H1 (cell line): ENCODE measurements at regions not wholly inside any gene's neighbourhood (a gene's known extent, or its start where the extent isn't known, plus 50 kb on each side); places are given as distances from the start of the nearest gene placed in this dataset.

Experiments
- CTCF ChIA-PET: fragments of 300-600 bp; sonication (Branson Sonifier 250); formaldehyde crosslinking; loops from one replicate; lab custom pipeline; 2021; ENCODE audit not compliant: partially characterized antibody; lab: Charles Lee
- POLR2A ChIA-PET: fragments of 300-600 bp; sonication (Branson Sonifier 250); formaldehyde crosslinking; loops from one replicate; lab custom pipeline; 2021; ENCODE audit warnings: inconsistent platforms; ENCODE audit not compliant: partially characterized antibody; lab: Charles Lee
- DNase-seq, 2 experiments: peaks; one replicate each; pipeline versions ENCODE4 v3.0.0 to v3.0.0-alpha.2; 2010 to 2022; ENCODE audit warnings: low spot score in 2 of 2, low read depth in 1 of 2, mixed read lengths in 1 of 2
- FAIRE-seq: peaks from 2 replicates; lab custom pipeline; 2011; peaks lifted over from hg19 to GRCh38; lab: Jason Lieb, UNC
- H2AFZ ChIP-seq: 2 replicates; pipeline ENCODE4 v1.8.1; 2012; ENCODE audit warnings: low read length, inconsistent platforms
- H2AK5ac ChIP-seq: 2 replicates; pipeline ENCODE4 v1.6.1; 2013; ENCODE audit warnings: low read depth, low read length
- H2BK120ac ChIP-seq: replicated peaks from 2 replicates; pipeline ENCODE3; 2013; ENCODE audit warnings: low read depth, low read length, inconsistent platforms
- H2BK12ac ChIP-seq: 2 replicates; pipeline ENCODE4 v1.6.1; 2013; ENCODE audit warnings: low read depth, low read length
- H2BK15ac ChIP-seq: 2 replicates; pipeline ENCODE4 v1.6.1; 2013; ENCODE audit warnings: low read length
- H2BK20ac ChIP-seq: 2 replicates; pipeline ENCODE4 v1.6.1; 2013; ENCODE audit warnings: low read length
- H2BK5ac ChIP-seq: 2 replicates; pipeline ENCODE4 v1.6.1; 2013; ENCODE audit warnings: low read depth, low read length
- H3K14ac ChIP-seq: 2 replicates; pipeline ENCODE4 v1.6.1; 2013; ENCODE audit warnings: inconsistent platforms; ENCODE audit not compliant: insufficient read length
- H3K18ac ChIP-seq: 2 replicates; pipeline ENCODE4 v1.6.1; 2013; ENCODE audit warnings: low read length; ENCODE audit errors: extremely low read depth
- H3K23ac ChIP-seq: 2 replicates; pipeline ENCODE4 v1.6.1; 2013; ENCODE audit warnings: inconsistent platforms; ENCODE audit not compliant: insufficient read length
- H3K23me2 ChIP-seq: 2 replicates; pipeline ENCODE4 v1.6.1; 2013; ENCODE audit warnings: low read depth, low read length
- H3K27ac ChIP-seq: 2 replicates; pipeline ENCODE4 v1.6.1; 2011; ENCODE audit warnings: low read depth, low read length, inconsistent platforms
- H3K27me3 ChIP-seq, 4 experiments: replicated peaks in 1 of 4; 1 replicate in 1 of 4; 2 replicates in 3 of 4; pipeline versions ENCODE4 v1.6.1 to v1.8.1; 2011 to 2013; ENCODE audit warnings: low read length in 3 of 4, mild to moderate bottlenecking in 3 of 4, inconsistent platforms in 2 of 4, mixed read lengths in 2 of 4, moderate library complexity in 1 of 4; ENCODE audit not compliant: control insufficient read depth in 3 of 4, insufficient read depth in 3 of 4; ENCODE audit errors: extremely low read depth in 1 of 4
- H3K36me3 ChIP-seq, 4 experiments: 2 replicates each; pipeline versions ENCODE4 v1.6.1 to v1.8.1; 2011 to 2013; ENCODE audit warnings: mild to moderate bottlenecking in 4 of 4, low read length in 3 of 4, moderate library complexity in 2 of 4, control low read depth in 1 of 4, inconsistent platforms in 1 of 4; ENCODE audit not compliant: insufficient read depth in 4 of 4, control insufficient read depth in 2 of 4
- H3K4ac ChIP-seq: replicated peaks from 2 replicates; pipeline ENCODE3; 2013; ENCODE audit warnings: low read length, low read depth, mixed read lengths, inconsistent platforms; ENCODE audit not compliant: insufficient read length
- H3K4me1 ChIP-seq, 4 experiments: replicated peaks in 1 of 4; 1 replicate in 1 of 4; 2 replicates in 3 of 4; pipeline versions ENCODE4 v1.6.1 to v1.8.1; 2011 to 2013; ENCODE audit warnings: low read length in 3 of 4, inconsistent platforms in 2 of 4, mixed read lengths in 1 of 4; ENCODE audit not compliant: insufficient read depth in 4 of 4, control insufficient read depth in 3 of 4
- H3K4me2 ChIP-seq, 2 experiments: 2 replicates each; pipeline versions ENCODE4 v1.6.1 to v1.8.1; 2011 to 2013; ENCODE audit warnings: low read depth in 2 of 2, low read length in 2 of 2, control low read depth in 1 of 2, inconsistent platforms in 1 of 2, mild to moderate bottlenecking in 1 of 2; ENCODE audit not compliant: insufficient read depth in 1 of 2
- H3K4me3 ChIP-seq, 4 experiments: fragments of 200-600, 300-600 bp in 1 of 4; sonication (generic), shearing (Covaris generic), sonication (Bioruptor Twin) in 1 of 4; 2 replicates each; pipeline versions ENCODE4 v1.5.1 to v1.8.1; 2011 to 2016; ENCODE audit warnings: low read length in 4 of 4, low read depth in 3 of 4, control low read depth in 2 of 4, inconsistent platforms in 2 of 4, mild to moderate bottlenecking in 2 of 4, mixed read lengths in 1 of 4, moderate library complexity in 1 of 4; ENCODE audit not compliant: insufficient read depth in 2 of 4; ENCODE audit errors: extremely low read depth in 1 of 4
- H3K56ac ChIP-seq: replicated peaks from 2 replicates; pipeline ENCODE3; 2013; ENCODE audit warnings: low read depth, mild to moderate bottlenecking, mixed read lengths, low read length, inconsistent platforms; ENCODE audit not compliant: insufficient read length
- H3K79me1 ChIP-seq: 2 replicates; pipeline ENCODE4 v1.6.1; 2013; ENCODE audit warnings: low read depth, low read length, control low read depth
- H3K79me2 ChIP-seq, 2 experiments: 2 replicates each; pipeline versions ENCODE4 v1.6.1 to v1.8.1; 2012 to 2013; ENCODE audit warnings: low read length in 2 of 2, mild to moderate bottlenecking in 2 of 2, inconsistent platforms in 1 of 2; ENCODE audit not compliant: insufficient read depth in 2 of 2, control insufficient read depth in 1 of 2
- H3K9ac ChIP-seq, 4 experiments: replicated peaks in 1 of 4; 1 replicate in 1 of 4; 2 replicates in 3 of 4; pipeline versions ENCODE4 v1.6.1 to v1.8.1; 2011 to 2013; ENCODE audit warnings: low read depth in 3 of 4, low read length in 3 of 4, control low read depth in 2 of 4, mild to moderate bottlenecking in 2 of 4, moderate library complexity in 2 of 4, inconsistent platforms in 1 of 4; ENCODE audit errors: extremely low read depth in 1 of 4
- H3K9me3 ChIP-seq, 2 experiments: 2 replicates each; pipeline versions ENCODE4 v1.6.1 to v1.8.1; 2012 to 2013; ENCODE audit warnings: mild to moderate bottlenecking in 2 of 2, moderate library complexity in 2 of 2, control low read depth in 1 of 2, inconsistent platforms in 1 of 2, low read depth in 1 of 2, low read length in 1 of 2, mixed read lengths in 1 of 2; ENCODE audit not compliant: insufficient read depth in 2 of 2
- H4K20me1 ChIP-seq, 2 experiments: replicated peaks in 1 of 2; 2 replicates each; pipeline versions ENCODE3 to v1.8.1; 2011 to 2013; ENCODE audit warnings: inconsistent platforms in 2 of 2, low read length in 2 of 2, mild to moderate bottlenecking in 1 of 2; ENCODE audit not compliant: insufficient read depth in 2 of 2, control insufficient read depth in 1 of 2
- H4K5ac ChIP-seq: 2 replicates; pipeline ENCODE4 v1.6.1; 2013; ENCODE audit warnings: low read length, low read depth, mixed read lengths, inconsistent platforms; ENCODE audit not compliant: insufficient read length
- H4K8ac ChIP-seq: 2 replicates; pipeline ENCODE4 v1.8.0; 2013; ENCODE audit warnings: mild to moderate bottlenecking, moderate library complexity, low read length, inconsistent platforms; ENCODE audit not compliant: insufficient read depth; ENCODE audit errors: extremely low read depth
- H4K91ac ChIP-seq: replicated peaks from 2 replicates; pipeline ENCODE3; 2013; ENCODE audit warnings: low read length, mixed read lengths, inconsistent platforms; ENCODE audit not compliant: insufficient read length
- CEBPB ChIP-seq: IDR thresholded peaks from 2 replicates; pipeline ENCODE4 v1.6.1; 2012; ENCODE audit warnings: low read depth, low read length
- CTBP2 ChIP-seq: IDR thresholded peaks from 2 replicates; pipeline ENCODE4 v1.7.0; 2011; ENCODE audit warnings: borderline replicate concordance, mild to moderate bottlenecking, moderate library complexity, mixed read lengths, low read length; ENCODE audit not compliant: insufficient read depth, insufficient read length
- ZNF274 ChIP-seq: IDR thresholded peaks from 2 replicates; pipeline ENCODE4 v1.7.0; 2012; ENCODE audit warnings: low read length, borderline replicate concordance; ENCODE audit errors: extremely low read depth
- WGBS, 2 experiments: shearing (Covaris generic) in 1 of 2; methylation state at CpG; one replicate each; pipeline versions ENCODE4 v1.1.6 to v1.1.7; 2013 to 2015; ENCODE audit warnings: low lambda C conversion rate in 2 of 2, mixed read lengths in 2 of 2, inconsistent platforms in 1 of 2, low coverage in 1 of 2, missing lambda C conversion rate in 1 of 2; ENCODE audit not compliant: insufficient replicate concordance in 2 of 2, insufficient coverage in 1 of 2, insufficient read length in 1 of 2; ENCODE audit errors: extremely low coverage in 1 of 2, missing lambda C conversion rate in 1 of 2; 5-methylcytosine and 5-hydroxymethylcytosine counted together

DNA sequence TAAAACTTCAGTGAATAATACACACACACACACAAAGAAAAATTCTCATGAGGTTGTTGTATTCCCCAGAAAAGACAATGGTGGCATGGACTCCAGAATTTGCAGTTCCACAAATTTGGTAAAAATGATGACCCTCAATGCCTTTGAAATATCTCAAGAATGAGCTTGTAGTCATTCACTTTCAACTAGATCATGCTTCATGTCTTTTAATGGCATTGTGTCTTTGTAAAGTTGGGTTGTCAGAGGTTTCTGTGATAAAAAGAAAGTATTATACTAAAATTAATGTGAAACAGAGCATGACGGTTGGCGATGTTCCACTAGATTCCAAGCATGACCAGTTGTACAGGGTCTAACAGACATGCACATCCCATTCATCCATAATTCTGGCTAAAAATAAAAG, 685.0 kb upstream of the FRG1 start:
- WGBS, 2 experiments = 89% methylated on average over 2 of the region's 2 CpGs; no CpG with 5 or more reads in 1 of the 2 experiments
- no peak overlapping the region for H2BK120ac ChIP-seq
- no peak overlapping the region for H3K14ac ChIP-seq
- H4K5ac ChIP-seq = no peak overlapping the region
- H4K8ac ChIP-seq = no peak overlapping the region
- no peak overlapping the region for H3K27ac ChIP-seq
- no peak overlapping the region for H2AFZ ChIP-seq
- H2BK12ac ChIP-seq = no peak overlapping the region
- H3K36me3 ChIP-seq = no peaks in the 10 kb centered on the region
- H3K23me2 ChIP-seq = no peaks in the 10 kb centered on the region
- no peak overlapping the region for H2BK20ac ChIP-seq
- H2AK5ac ChIP-seq = no peak overlapping the region
- no peaks in the 10 kb centered on the region for H3K79me1 ChIP-seq
- ChIA-PET POLR2A (no interaction called here), CTCF (interaction anchor here (0.7 kb wide), 1 partner anchor 31 kb away, joined by 3 read pairs; no protein-coding TSS in a partner anchor)
- no peak overlapping the region for H4K91ac ChIP-seq
- H2BK15ac ChIP-seq = no peak overlapping the region
- H3K4me1 ChIP-seq = no peaks in the 10 kb centered on the region; a peak in 1 of 7 replicates
- H3K4me3 ChIP-seq = no peak overlapping the region
- peaks cover 3 to 4% of the 10 kb centered on the region in 2 experiments; a peak in 1 of 4 replicates for H3K9me3 ChIP-seq
- H3K9ac ChIP-seq = no peak overlapping the region
- H3K23ac ChIP-seq = no peak overlapping the region
- TF ChIP-seq ZNF274 (no peak), CTBP2 (no peak), CEBPB (no peak)
- H3K4ac ChIP-seq = no peak overlapping the region
- H3K56ac ChIP-seq = no peak overlapping the region
- no peaks in the 10 kb centered on the region for H3K27me3 ChIP-seq
- FAIRE-seq (no peak), DNase-seq (no peak)
- no peak overlapping the region for H3K4me2 ChIP-seq
- no peak overlapping the region for H3K18ac ChIP-seq
- H4K20me1 ChIP-seq = no peaks in the 10 kb centered on the region
- H2BK5ac ChIP-seq = no peak overlapping the region
- no peaks in the 10 kb centered on the region for H3K79me2 ChIP-seq
